SK-N-SH (cell line): ENCODE measurements at regions not wholly inside any gene's neighbourhood (a gene's known extent, or its start where the extent isn't known, plus 50 kb on each side); places are given as distances from the start of the nearest gene placed in this dataset.

Source experiments
- EP300 ChIP-seq, 2 experiments: IDR thresholded peaks; 2 replicates each; pipeline versions ENCODE4 v1.4.0 to v1.6.1; 2012; ENCODE audit warnings: borderline replicate concordance in 1 of 2, low read depth in 1 of 2, low read length in 1 of 2
- EZH2phosphoT487 ChIP-seq: fragments of 200-600 bp; sonication (generic); IDR thresholded peaks from 2 replicates; pipeline ENCODE4 v1.6.1; 2017; ENCODE audit warnings: low read depth, mixed run types, mild to moderate bottlenecking, antibody characterized with exemption, moderate library complexity, borderline replicate concordance
- NFIC ChIP-seq: IDR thresholded peaks from 2 replicates; pipeline ENCODE4 v1.4.0; 2012; ENCODE audit warnings: borderline replicate concordance
- POLR2AphosphoS5 ChIP-seq: IDR thresholded peaks from 2 replicates; pipeline ENCODE4 v1.6.1; 2012; ENCODE audit warnings: low read depth, low read length
- RXRA ChIP-seq: IDR thresholded peaks from 2 replicates; pipeline ENCODE4 v1.4.0; 2012; ENCODE audit warnings: low read depth, mild to moderate bottlenecking, borderline replicate concordance
- SMC3 ChIP-seq: IDR thresholded peaks from 2 replicates; pipeline ENCODE4 v1.6.1; 2012; ENCODE audit warnings: low read depth, low read length, improper control_type of control experiment
- TF ChIP-seq, protein P1 (sequence below): fragments of 150-350 bp; IDR thresholded peaks from 2 replicates; pipeline ENCODE4 v1.6.1; 2017; ENCODE audit warnings: antibody characterized with exemption, low read length, low read depth, borderline replicate concordance
- TF ChIP-seq, protein P2 (sequence below): IDR thresholded peaks from 2 replicates; pipeline ENCODE4 v1.4.0; 2012; ENCODE audit warnings: low read depth, borderline replicate concordance
- TF ChIP-seq, protein P3 (sequence below): fragments of 200-600 bp; sonication (generic); IDR thresholded peaks from 2 replicates; pipeline ENCODE4 v1.6.1; 2017; ENCODE audit warnings: antibody characterized with exemption, mild to moderate bottlenecking, moderate library complexity
- TF ChIP-seq, protein P4 (sequence below): IDR thresholded peaks from 2 replicates; pipeline ENCODE4 v1.6.1; 2012; ENCODE audit warnings: mild to moderate bottlenecking, low read depth, low read length, moderate library complexity

DNA sequence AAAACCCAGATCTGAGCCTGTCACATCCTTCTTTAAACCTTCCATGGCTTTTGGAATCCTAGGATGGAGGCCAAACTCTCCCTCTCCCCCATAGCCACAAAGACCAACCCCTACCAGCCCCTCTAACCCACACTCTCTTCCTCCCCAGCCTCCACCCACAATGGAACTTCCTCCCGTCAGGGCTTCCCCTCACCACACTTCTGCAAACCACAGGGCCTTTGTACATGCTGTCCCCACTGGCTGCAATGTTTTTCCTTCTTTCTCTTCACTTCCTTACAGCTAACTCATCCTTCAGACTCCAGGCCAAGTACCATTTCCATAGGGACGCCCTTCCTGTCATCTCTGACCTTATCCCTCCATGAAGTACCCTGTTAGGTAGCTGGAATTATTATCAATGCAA is 393.5 kb downstream of the MN1 start:
- TF ChIP-seq POLR2AphosphoS5 (no peak), EP300 (IDR thresholded peaks at IDR 0.05; ENCODE audit: borderline replicate concordance in 1 of 2, low read depth in 1 of 2, low read length in 1 of 2) (no peak), NFIC (no peak), SMC3 (no peak), RXRA (no peak), EZH2phosphoT487 (no peak)
- TF ChIP-seq, protein P1, sequence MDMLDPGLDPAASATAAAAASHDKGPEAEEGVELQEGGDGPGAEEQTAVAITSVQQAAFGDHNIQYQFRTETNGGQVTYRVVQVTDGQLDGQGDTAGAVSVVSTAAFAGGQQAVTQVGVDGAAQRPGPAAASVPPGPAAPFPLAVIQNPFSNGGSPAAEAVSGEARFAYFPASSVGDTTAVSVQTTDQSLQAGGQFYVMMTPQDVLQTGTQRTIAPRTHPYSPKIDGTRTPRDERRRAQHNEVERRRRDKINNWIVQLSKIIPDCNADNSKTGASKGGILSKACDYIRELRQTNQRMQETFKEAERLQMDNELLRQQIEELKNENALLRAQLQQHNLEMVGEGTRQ = no peak
- TF ChIP-seq, protein P2, sequence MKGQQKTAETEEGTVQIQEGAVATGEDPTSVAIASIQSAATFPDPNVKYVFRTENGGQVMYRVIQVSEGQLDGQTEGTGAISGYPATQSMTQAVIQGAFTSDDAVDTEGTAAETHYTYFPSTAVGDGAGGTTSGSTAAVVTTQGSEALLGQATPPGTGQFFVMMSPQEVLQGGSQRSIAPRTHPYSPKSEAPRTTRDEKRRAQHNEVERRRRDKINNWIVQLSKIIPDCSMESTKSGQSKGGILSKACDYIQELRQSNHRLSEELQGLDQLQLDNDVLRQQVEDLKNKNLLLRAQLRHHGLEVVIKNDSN = no peak
- TF ChIP-seq, protein P3, sequence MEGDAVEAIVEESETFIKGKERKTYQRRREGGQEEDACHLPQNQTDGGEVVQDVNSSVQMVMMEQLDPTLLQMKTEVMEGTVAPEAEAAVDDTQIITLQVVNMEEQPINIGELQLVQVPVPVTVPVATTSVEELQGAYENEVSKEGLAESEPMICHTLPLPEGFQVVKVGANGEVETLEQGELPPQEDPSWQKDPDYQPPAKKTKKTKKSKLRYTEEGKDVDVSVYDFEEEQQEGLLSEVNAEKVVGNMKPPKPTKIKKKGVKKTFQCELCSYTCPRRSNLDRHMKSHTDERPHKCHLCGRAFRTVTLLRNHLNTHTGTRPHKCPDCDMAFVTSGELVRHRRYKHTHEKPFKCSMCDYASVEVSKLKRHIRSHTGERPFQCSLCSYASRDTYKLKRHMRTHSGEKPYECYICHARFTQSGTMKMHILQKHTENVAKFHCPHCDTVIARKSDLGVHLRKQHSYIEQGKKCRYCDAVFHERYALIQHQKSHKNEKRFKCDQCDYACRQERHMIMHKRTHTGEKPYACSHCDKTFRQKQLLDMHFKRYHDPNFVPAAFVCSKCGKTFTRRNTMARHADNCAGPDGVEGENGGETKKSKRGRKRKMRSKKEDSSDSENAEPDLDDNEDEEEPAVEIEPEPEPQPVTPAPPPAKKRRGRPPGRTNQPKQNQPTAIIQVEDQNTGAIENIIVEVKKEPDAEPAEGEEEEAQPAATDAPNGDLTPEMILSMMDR = no peak
- TF ChIP-seq, protein P4, sequence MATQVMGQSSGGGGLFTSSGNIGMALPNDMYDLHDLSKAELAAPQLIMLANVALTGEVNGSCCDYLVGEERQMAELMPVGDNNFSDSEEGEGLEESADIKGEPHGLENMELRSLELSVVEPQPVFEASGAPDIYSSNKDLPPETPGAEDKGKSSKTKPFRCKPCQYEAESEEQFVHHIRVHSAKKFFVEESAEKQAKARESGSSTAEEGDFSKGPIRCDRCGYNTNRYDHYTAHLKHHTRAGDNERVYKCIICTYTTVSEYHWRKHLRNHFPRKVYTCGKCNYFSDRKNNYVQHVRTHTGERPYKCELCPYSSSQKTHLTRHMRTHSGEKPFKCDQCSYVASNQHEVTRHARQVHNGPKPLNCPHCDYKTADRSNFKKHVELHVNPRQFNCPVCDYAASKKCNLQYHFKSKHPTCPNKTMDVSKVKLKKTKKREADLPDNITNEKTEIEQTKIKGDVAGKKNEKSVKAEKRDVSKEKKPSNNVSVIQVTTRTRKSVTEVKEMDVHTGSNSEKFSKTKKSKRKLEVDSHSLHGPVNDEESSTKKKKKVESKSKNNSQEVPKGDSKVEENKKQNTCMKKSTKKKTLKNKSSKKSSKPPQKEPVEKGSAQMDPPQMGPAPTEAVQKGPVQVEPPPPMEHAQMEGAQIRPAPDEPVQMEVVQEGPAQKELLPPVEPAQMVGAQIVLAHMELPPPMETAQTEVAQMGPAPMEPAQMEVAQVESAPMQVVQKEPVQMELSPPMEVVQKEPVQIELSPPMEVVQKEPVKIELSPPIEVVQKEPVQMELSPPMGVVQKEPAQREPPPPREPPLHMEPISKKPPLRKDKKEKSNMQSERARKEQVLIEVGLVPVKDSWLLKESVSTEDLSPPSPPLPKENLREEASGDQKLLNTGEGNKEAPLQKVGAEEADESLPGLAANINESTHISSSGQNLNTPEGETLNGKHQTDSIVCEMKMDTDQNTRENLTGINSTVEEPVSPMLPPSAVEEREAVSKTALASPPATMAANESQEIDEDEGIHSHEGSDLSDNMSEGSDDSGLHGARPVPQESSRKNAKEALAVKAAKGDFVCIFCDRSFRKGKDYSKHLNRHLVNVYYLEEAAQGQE = no peak
